ENCODE measurements at regions not wholly inside any gene's neighbourhood (a gene's known extent, or its start where the extent isn't known, plus 50 kb on each side); places are given as distances from the start of the nearest gene placed in this dataset.

DNA sequence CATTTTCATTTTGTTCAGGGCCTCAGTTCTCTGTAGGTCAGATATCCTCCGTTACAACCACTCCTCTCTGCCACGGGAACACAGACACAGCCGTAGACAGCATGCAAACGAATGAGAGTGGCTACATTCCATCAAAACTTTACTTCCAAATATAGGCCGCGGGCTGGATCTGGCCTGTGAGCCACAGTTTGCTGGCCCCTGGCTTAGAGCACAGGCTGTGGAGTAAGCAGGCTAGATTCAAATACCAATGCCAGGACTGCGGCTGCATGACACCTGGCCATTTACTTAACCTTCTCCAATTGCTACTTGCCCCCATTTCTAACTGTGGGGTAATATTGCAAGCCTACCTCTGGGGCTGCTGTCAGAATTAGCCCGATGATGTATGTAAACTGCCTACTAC is 325.8 kb upstream of the POU3F3 start:
- DNase-seq, result no peak
- 46 to 57% (median 55%) methylated on average over 8 of the region's 8 CpGs for WGBS, 4 donors
- Histone ChIP-seq H3K4me3 (no peak overlapping the region), H3K27me3 (no peaks in the 10 kb centered on the region), H3K36me3 (replicated peaks in 1 of 2) (no peaks in the 10 kb centered on the region), H3K9me3 (replicated peaks in 1 of 3) (no peaks in the 10 kb centered on the region), H3K4me1 (replicated peaks in 1 of 2) (no peaks in the 10 kb centered on the region), H3K27ac (no peak overlapping the region)
- intact Hi-C loops (cut with DNase I), result no loop called here
- TF ChIP-seq, protein P1, sequence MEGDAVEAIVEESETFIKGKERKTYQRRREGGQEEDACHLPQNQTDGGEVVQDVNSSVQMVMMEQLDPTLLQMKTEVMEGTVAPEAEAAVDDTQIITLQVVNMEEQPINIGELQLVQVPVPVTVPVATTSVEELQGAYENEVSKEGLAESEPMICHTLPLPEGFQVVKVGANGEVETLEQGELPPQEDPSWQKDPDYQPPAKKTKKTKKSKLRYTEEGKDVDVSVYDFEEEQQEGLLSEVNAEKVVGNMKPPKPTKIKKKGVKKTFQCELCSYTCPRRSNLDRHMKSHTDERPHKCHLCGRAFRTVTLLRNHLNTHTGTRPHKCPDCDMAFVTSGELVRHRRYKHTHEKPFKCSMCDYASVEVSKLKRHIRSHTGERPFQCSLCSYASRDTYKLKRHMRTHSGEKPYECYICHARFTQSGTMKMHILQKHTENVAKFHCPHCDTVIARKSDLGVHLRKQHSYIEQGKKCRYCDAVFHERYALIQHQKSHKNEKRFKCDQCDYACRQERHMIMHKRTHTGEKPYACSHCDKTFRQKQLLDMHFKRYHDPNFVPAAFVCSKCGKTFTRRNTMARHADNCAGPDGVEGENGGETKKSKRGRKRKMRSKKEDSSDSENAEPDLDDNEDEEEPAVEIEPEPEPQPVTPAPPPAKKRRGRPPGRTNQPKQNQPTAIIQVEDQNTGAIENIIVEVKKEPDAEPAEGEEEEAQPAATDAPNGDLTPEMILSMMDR (IDR thresholded peaks at IDR 0.05), result no peak
- no peak for TF ChIP-seq POLR2A (IDR thresholded peaks at IDR 0.05)

DNA sequence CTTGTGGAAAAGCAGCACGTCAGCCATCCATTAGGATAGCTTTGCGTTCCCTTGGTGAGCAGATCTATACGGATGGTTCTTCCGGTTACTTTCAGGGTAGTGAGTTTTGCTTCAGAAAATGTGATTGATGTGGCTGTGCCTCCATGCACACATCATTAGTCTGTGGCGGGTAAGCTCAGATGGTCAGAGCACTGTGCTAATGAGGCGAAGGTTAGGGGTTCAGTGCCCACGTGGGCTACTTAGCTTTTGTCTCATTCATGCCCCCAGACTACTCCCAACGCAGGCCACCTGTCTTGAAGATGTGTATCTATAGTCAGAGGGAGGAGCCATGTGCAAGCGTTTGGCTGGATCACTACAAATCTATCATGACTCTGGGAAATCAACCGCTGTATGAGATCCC is 322.8 kb upstream of the POU3F3 start:
- H3K36me3 ChIP-seq (replicated peaks in 1 of 2), result no peaks in the 10 kb centered on the region
- 62 to 76% (median 73%) methylated on average over 10 of the region's 10 CpGs for WGBS, 4 donors
- no peaks in the 10 kb centered on the region for H3K27me3 ChIP-seq
- no peaks in the 10 kb centered on the region for H3K4me1 ChIP-seq (replicated peaks in 1 of 2)
- TF ChIP-seq, protein P1 (IDR thresholded peaks at IDR 0.05), result no peak
- TF ChIP-seq POLR2A (IDR thresholded peaks at IDR 0.05), result no peak
- H3K4me3 ChIP-seq, result no peak overlapping the region
- DNase-seq, result no peak
- H3K27ac ChIP-seq, result no peak overlapping the region
- no peaks in the 10 kb centered on the region for H3K9me3 ChIP-seq (replicated peaks in 1 of 3)
- intact Hi-C loops (cut with DNase I), result no loop called here

DNA sequence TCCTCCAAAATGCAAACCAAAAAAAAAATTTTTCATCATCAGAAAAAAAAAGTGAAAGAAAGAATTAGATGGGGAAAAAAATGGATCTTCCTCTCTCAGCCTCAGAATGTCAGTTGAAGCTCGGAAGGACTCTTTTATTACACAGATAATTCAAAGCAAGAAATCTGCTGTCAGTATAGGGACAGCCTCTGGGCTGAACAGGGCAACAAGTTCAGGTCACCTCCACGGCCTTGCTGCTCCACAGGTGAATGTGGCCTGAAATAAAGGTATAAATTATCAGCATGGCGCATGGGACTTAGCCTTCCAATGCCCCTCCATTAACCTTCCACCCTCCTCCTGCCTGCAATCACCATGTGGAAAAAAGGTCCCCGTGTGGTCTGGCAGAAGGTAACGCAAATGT is 316.8 kb upstream of the POU3F3 start:
- H3K9me3 ChIP-seq (replicated peaks in 1 of 3), result no peaks in the 10 kb centered on the region
- TF ChIP-seq POLR2A (IDR thresholded peaks at IDR 0.05), result no peak
- TF ChIP-seq, protein P1 (IDR thresholded peaks at IDR 0.05), result no peak
- H3K27me3 ChIP-seq, result no peaks in the 10 kb centered on the region
- no peaks in the 10 kb centered on the region for H3K36me3 ChIP-seq (replicated peaks in 1 of 2)
- 62 to 65% (median 63%) methylated on average over 5 of the region's 5 CpGs for WGBS, 4 donors
- no peak for DNase-seq
- H3K27ac ChIP-seq, result no peak overlapping the region
- intact Hi-C loops (cut with DNase I), result no loop called here
- H3K4me1 ChIP-seq (replicated peaks in 1 of 2), result no peaks in the 10 kb centered on the region
- H3K4me3 ChIP-seq, result no peak overlapping the region

DNA sequence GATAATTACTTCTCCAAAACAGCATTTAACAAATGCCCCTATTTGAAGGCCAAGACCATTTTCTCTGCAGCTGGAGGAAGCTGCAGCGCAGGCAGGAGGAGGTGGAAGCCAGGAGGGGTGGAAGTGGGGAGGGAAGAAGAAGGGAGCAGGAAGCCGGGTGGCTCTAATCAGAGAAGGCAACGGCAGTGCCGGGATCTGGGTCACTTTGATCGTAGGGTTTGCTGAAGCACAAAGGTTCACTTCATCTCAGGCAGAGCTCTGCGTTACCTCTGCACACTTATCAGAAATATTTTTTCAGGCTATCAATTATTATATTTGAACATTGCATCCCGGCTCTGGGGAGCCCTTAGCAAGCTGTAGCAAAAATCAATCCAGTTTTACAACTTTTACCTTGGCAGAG is 315.8 kb upstream of the POU3F3 start:
- Histone ChIP-seq H3K4me1 (replicated peaks in 1 of 2) (no peaks in the 10 kb centered on the region), H3K4me3 (no peak overlapping the region), H3K36me3 (replicated peaks in 1 of 2) (no peaks in the 10 kb centered on the region), H3K9me3 (replicated peaks in 1 of 3) (no peaks in the 10 kb centered on the region), H3K27ac (no peak overlapping the region), H3K27me3 (no peaks in the 10 kb centered on the region)
- TF ChIP-seq POLR2A (IDR thresholded peaks at IDR 0.05), result no peak
- TF ChIP-seq, protein P1 (IDR thresholded peaks at IDR 0.05), result no peak
- no peak for DNase-seq
- intact Hi-C loops (cut with DNase I), result no loop called here
- 24 to 34% (median 28%) methylated on average over 7 of the region's 7 CpGs for WGBS, 4 donors
